ENCODE measurements at regions not wholly inside any gene's neighbourhood (a gene's known extent, or its start where the extent isn't known, plus 50 kb on each side); places are given as distances from the start of the nearest gene placed in this dataset.

- H3K4me1 Mint-ChIP-seq: no peaks in the 10 kb centered on the region
- H3K4me3 Mint-ChIP-seq: no peak overlapping the region
- H3K9me3 Mint-ChIP-seq: no peaks in the 10 kb centered on the region
- no peak for ATAC-seq (replicated peaks)
- H3K27me3 Mint-ChIP-seq: peaks cover 4% of the 10 kb centered on the region
- H3K36me3 Mint-ChIP-seq (ENCODE audit: low read depth): no peaks in the 10 kb centered on the region
- H3K27ac Mint-ChIP-seq: no peak overlapping the region
Measured at GRCh38 chr6:56385981-56386593, 138.7 kb upstream of the COL21A1 start.

- no peaks in the 10 kb centered on the region for H3K9me3 Mint-ChIP-seq
- no peak for ATAC-seq (replicated peaks)
- no peak overlapping the region for H3K4me3 Mint-ChIP-seq
- H3K36me3 Mint-ChIP-seq (ENCODE audit: low read depth): no peaks in the 10 kb centered on the region
- H3K4me1 Mint-ChIP-seq: no peaks in the 10 kb centered on the region
- no peaks in the 10 kb centered on the region for H3K27me3 Mint-ChIP-seq
- H3K27ac Mint-ChIP-seq: no peak overlapping the region
Measured at GRCh38 chr6:56383160-56383559, 135.8 kb upstream of the COL21A1 start.

GRCh38 chr6:56382416-56382940, 135.1 kb upstream of the COL21A1 start:
- Mint-ChIP-seq H3K27me3 (no peaks in the 10 kb centered on the region), H3K9me3 (no peaks in the 10 kb centered on the region), H3K27ac (no peak overlapping the region), H3K4me1 (no peaks in the 10 kb centered on the region), H3K36me3 (ENCODE audit: low read depth) (no peaks in the 10 kb centered on the region), H3K4me3 (no peak overlapping the region)
- ATAC-seq (replicated peaks): no peak

- no peak overlapping the region for H3K4me3 Mint-ChIP-seq
- H3K4me1 Mint-ChIP-seq: no peaks in the 10 kb centered on the region
- H3K27me3 Mint-ChIP-seq: no peaks in the 10 kb centered on the region
Measured at GRCh38 chr6:56381801-56382251, 134.4 kb upstream of the COL21A1 start.

GRCh38 chr6:56380476-56380875, 133.1 kb upstream of the COL21A1 start:
- ATAC-seq (replicated peaks): no peak
- Mint-ChIP-seq H3K4me3 (no peak overlapping the region), H3K4me1 (no peaks in the 10 kb centered on the region), H3K27me3 (no peaks in the 10 kb centered on the region), H3K27ac (no peak overlapping the region), H3K36me3 (ENCODE audit: low read depth) (no peaks in the 10 kb centered on the region), H3K9me3 (no peaks in the 10 kb centered on the region)

More at GRCh38 chr6:56381801-56382251, 134.4 kb upstream of the COL21A1 start:
- Mint-ChIP-seq H3K27ac (no peak overlapping the region), H3K9me3 (no peaks in the 10 kb centered on the region), H3K36me3 (ENCODE audit: low read depth) (no peaks in the 10 kb centered on the region)
- ATAC-seq (replicated peaks): no peak

GRCh38 chr6:56378966-56379585, 131.7 kb upstream of the COL21A1 start:
- H3K36me3 Mint-ChIP-seq (ENCODE audit: low read depth): no peaks in the 10 kb centered on the region
- H3K27me3 Mint-ChIP-seq: no peaks in the 10 kb centered on the region
- no peak overlapping the region for H3K4me3 Mint-ChIP-seq
- no peaks in the 10 kb centered on the region for H3K9me3 Mint-ChIP-seq
- ATAC-seq (replicated peaks): no peak
- no peak overlapping the region for H3K27ac Mint-ChIP-seq
- H3K4me1 Mint-ChIP-seq: no peaks in the 10 kb centered on the region

- Mint-ChIP-seq H3K4me3 (no peak overlapping the region), H3K36me3 (ENCODE audit: low read depth) (no peaks in the 10 kb centered on the region), H3K27ac (no peak overlapping the region), H3K9me3 (no peaks in the 10 kb centered on the region), H3K4me1 (no peaks in the 10 kb centered on the region), H3K27me3 (no peaks in the 10 kb centered on the region)
- no peak for ATAC-seq (replicated peaks)
Measured at GRCh38 chr6:56378507-56378906, 131.1 kb upstream of the COL21A1 start.

GRCh38 chr6:56377295-56377694, 129.9 kb upstream of the COL21A1 start:
- no peaks in the 10 kb centered on the region for H3K27me3 Mint-ChIP-seq
- ATAC-seq (replicated peaks): no peak
- H3K9me3 Mint-ChIP-seq: no peaks in the 10 kb centered on the region
- H3K4me1 Mint-ChIP-seq: no peaks in the 10 kb centered on the region
- no peak overlapping the region for H3K27ac Mint-ChIP-seq
- H3K4me3 Mint-ChIP-seq: no peak overlapping the region
- no peaks in the 10 kb centered on the region for H3K36me3 Mint-ChIP-seq (ENCODE audit: low read depth)

GRCh38 chr6:56375806-56376205, 128.4 kb upstream of the COL21A1 start:
- ATAC-seq (replicated peaks): no peak
- no peak overlapping the region for H3K4me3 Mint-ChIP-seq
- no peaks in the 10 kb centered on the region for H3K9me3 Mint-ChIP-seq
- H3K4me1 Mint-ChIP-seq: no peaks in the 10 kb centered on the region
- H3K27ac Mint-ChIP-seq: no peak overlapping the region
- H3K36me3 Mint-ChIP-seq (ENCODE audit: low read depth): no peaks in the 10 kb centered on the region
- H3K27me3 Mint-ChIP-seq: no peaks in the 10 kb centered on the region

- no peaks in the 10 kb centered on the region for H3K9me3 Mint-ChIP-seq
- no peaks in the 10 kb centered on the region for H3K27me3 Mint-ChIP-seq
- no peak overlapping the region for H3K4me3 Mint-ChIP-seq
- ATAC-seq (replicated peaks): no peak
- no peak overlapping the region for H3K27ac Mint-ChIP-seq
- H3K4me1 Mint-ChIP-seq: no peaks in the 10 kb centered on the region
- no peaks in the 10 kb centered on the region for H3K36me3 Mint-ChIP-seq (ENCODE audit: low read depth)
Measured at GRCh38 chr6:56374841-56375369, 127.5 kb upstream of the COL21A1 start.

GRCh38 chr6:56372406-56372995, 125.1 kb upstream of the COL21A1 start:
- no peaks in the 10 kb centered on the region for H3K27me3 Mint-ChIP-seq
- no peak for ATAC-seq (replicated peaks)
- no peaks in the 10 kb centered on the region for H3K36me3 Mint-ChIP-seq (ENCODE audit: low read depth)
- no peak overlapping the region for H3K4me3 Mint-ChIP-seq
- no peaks in the 10 kb centered on the region for H3K4me1 Mint-ChIP-seq
- no peaks in the 10 kb centered on the region for H3K9me3 Mint-ChIP-seq
- no peak overlapping the region for H3K27ac Mint-ChIP-seq

- Mint-ChIP-seq H3K4me3 (no peak overlapping the region), H3K36me3 (ENCODE audit: low read depth) (no peaks in the 10 kb centered on the region), H3K27me3 (peaks cover 3% of the 10 kb centered on the region), H3K9me3 (no peaks in the 10 kb centered on the region), H3K4me1 (no peaks in the 10 kb centered on the region), H3K27ac (no peak overlapping the region)
- no peak for ATAC-seq (replicated peaks)
Measured at GRCh38 chr6:56370561-56371211, 123.3 kb upstream of the COL21A1 start.

- no peaks in the 10 kb centered on the region for H3K9me3 Mint-ChIP-seq
- ATAC-seq (replicated peaks): no peak
Measured at GRCh38 chr6:56370127-56370540, 122.8 kb upstream of the COL21A1 start.

GRCh38 chr6:56368491-56368890, 121.1 kb upstream of the COL21A1 start:
- no peaks in the 10 kb centered on the region for H3K9me3 Mint-ChIP-seq
- no peak for ATAC-seq (replicated peaks)
- no peaks in the 10 kb centered on the region for H3K4me1 Mint-ChIP-seq
- peaks cover 6% of the 10 kb centered on the region for H3K27me3 Mint-ChIP-seq
- no peak overlapping the region for H3K27ac Mint-ChIP-seq
- H3K4me3 Mint-ChIP-seq: no peak overlapping the region
- no peaks in the 10 kb centered on the region for H3K36me3 Mint-ChIP-seq (ENCODE audit: low read depth)

More at GRCh38 chr6:56370127-56370540, 122.8 kb upstream of the COL21A1 start:
- Mint-ChIP-seq H3K4me3 (no peak overlapping the region), H3K36me3 (ENCODE audit: low read depth) (no peaks in the 10 kb centered on the region), H3K27ac (no peak overlapping the region), H3K4me1 (no peaks in the 10 kb centered on the region), H3K27me3 (peaks cover 4% of the 10 kb centered on the region)
